K562 (cell line): ENCODE measurements at regions not wholly inside any gene's neighbourhood (a gene's known extent, or its start where the extent isn't known, plus 50 kb on each side); places are given as distances from the start of the nearest gene placed in this dataset.

Experiments
- MYBL2 ChIP-seq, 2 experiments: fragments of 450-650 bp in 1 of 2; sonication (generic) in 1 of 2; formaldehyde crosslinking in 1 of 2; IDR thresholded peaks; 2 replicates each; pipeline versions ENCODE4 v1.6.1 to v1.8.1; 2017 to 2022; ENCODE audit warnings: borderline replicate concordance in 1 of 2, inconsistent platforms in 1 of 2, low read depth in 1 of 2, mild to moderate bottlenecking in 1 of 2, missing genetic modification reagents in 1 of 2, moderate library complexity in 1 of 2
- ZNF76 ChIP-seq: fragments of 250-450 bp; sonication (Bioruptor Pico); IDR thresholded peaks from 2 replicates; pipeline ENCODE4 v1.4.0; 2020; ENCODE audit warnings: mild to moderate bottlenecking, moderate library complexity, borderline replicate concordance
- TF ChIP-seq, protein P1 (sequence below): fragments of 150-350 bp; IDR thresholded peaks from 2 replicates; pipeline ENCODE4 v1.6.1; 2014; ENCODE audit warnings: low read depth, mild to moderate bottlenecking, low read length, borderline replicate concordance

DNA sequence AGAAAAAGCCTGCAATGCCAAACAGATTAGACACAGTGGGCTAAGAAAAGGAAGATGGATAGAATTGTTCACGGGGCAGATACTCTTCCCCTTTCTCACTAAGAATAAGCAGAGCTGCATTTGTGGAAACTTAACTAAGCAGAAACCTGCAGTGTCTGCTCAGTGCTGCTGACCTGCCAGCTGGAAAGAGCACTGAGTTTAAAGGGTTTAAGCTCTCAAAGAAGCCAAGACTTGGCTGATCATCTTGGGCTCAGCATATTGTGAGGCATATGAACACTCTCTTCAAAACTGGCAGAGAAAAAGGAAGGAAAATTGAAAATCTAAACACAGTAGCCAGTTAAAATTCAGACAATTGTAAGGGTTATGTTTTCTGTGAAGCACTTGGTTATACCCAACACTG, 711.1 kb upstream of the EPHA7 start:
- TF ChIP-seq MYBL2 (IDR thresholded peaks at IDR 0.05; ENCODE audit: low read depth) (no peak), MYBL2 (CRISPR knock-in tag; IDR thresholded peaks at IDR 0.05; ENCODE audit: borderline replicate concordance) (no peak), ZNF76 (CRISPR knock-in tag) (no peak)
- TF ChIP-seq, protein P1, sequence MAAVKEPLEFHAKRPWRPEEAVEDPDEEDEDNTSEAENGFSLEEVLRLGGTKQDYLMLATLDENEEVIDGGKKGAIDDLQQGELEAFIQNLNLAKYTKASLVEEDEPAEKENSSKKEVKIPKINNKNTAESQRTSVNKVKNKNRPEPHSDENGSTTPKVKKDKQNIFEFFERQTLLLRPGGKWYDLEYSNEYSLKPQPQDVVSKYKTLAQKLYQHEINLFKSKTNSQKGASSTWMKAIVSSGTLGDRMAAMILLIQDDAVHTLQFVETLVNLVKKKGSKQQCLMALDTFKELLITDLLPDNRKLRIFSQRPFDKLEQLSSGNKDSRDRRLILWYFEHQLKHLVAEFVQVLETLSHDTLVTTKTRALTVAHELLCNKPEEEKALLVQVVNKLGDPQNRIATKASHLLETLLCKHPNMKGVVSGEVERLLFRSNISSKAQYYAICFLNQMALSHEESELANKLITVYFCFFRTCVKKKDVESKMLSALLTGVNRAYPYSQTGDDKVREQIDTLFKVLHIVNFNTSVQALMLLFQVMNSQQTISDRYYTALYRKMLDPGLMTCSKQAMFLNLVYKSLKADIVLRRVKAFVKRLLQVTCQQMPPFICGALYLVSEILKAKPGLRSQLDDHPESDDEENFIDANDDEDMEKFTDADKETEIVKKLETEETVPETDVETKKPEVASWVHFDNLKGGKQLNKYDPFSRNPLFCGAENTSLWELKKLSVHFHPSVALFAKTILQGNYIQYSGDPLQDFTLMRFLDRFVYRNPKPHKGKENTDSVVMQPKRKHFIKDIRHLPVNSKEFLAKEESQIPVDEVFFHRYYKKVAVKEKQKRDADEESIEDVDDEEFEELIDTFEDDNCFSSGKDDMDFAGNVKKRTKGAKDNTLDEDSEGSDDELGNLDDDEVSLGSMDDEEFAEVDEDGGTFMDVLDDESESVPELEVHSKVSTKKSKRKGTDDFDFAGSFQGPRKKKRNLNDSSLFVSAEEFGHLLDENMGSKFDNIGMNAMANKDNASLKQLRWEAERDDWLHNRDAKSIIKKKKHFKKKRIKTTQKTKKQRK = no peak
